Activated CD4-positive, alpha-beta T cell treated with anti-CD3 and anti-CD28 coated beads for 24 hours (primary cell): ENCODE measurements at regions not wholly inside any gene's neighbourhood (a gene's known extent, or its start where the extent isn't known, plus 50 kb on each side); places are given as distances from the start of the nearest gene placed in this dataset.
"Not testable (repeated sequence)": the region's sequence is repeated elsewhere in the genome, so short reads cannot be mapped to it uniquely, and the experiment has no call there.

ENCODE experiments used
- DNase-seq, 2 donors: peaks; one replicate each; pipeline ENCODE4 v3.0.0-alpha.2; 2020; ENCODE audit warnings: low read depth in 2 of 2

DNA sequence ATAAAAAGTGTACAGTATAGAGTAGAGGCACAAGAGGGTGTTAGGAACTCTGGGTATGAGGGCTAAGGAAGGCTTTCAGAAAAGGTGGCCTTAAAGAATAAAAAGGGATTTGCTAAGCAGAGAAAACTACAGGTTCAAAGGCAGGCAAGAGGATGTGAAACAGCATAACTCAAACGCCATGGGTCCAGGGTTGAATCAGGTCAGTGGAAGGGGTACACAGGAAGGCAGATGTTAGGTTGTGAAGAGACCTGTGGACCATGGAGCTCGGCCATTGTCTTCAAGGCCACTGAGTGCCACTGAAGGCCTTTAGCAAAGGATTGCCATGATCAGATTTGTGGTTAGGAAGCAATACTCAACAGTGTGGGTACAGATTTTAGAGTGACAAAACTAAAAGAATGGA is 108.2 kb upstream of the FAM98A start:
- no peak for DNase-seq

DNA sequence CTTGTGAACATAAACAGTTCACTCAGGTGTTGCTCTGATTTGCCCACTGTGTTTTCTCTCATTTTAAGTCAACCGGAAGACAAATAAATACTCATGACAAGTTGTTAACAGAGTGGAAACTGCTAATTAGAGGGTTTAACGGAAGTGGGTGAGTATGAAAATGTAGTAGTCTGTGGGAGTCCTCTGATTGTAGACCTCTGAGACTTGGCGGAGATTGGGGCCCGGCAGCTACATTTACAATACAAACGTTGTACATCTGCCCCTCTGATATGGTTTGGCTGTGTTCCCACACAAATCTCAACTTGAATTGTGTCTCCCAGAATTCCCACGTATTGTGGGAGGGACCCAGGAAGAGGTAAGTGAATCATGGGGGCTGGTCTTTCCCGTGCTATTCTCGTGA is 107.3 kb upstream of the FAM98A start:
- no peak for DNase-seq

- no peak for DNase-seq
Measured at GRCh38 chr2:33704406-33704855, 105.3 kb upstream of the FAM98A start.

- DNase-seq = no peak
Measured at GRCh38 chr2:33696234-33696633, 97.1 kb upstream of the FAM98A start.

DNA sequence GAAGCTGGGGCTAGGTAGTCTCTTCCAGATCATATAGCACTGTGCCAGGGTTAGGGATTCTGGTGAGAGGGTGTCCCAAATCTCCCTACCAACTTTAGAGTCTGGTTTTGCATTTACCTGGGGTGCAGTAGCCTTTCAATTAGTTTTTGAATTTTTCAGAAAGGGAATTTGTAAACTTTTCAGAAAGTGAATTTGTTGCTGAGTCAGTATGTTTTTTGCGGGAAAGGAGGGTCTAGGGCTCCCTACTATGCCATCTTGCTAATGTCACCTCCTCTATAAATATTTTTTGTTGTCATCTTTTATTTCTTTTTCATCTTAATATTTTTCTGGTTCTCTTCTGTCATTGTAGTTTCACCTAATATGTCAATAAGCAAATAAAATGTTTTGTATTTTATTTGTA is 95.8 kb upstream of the FAM98A start:
- no peak for DNase-seq

DNA sequence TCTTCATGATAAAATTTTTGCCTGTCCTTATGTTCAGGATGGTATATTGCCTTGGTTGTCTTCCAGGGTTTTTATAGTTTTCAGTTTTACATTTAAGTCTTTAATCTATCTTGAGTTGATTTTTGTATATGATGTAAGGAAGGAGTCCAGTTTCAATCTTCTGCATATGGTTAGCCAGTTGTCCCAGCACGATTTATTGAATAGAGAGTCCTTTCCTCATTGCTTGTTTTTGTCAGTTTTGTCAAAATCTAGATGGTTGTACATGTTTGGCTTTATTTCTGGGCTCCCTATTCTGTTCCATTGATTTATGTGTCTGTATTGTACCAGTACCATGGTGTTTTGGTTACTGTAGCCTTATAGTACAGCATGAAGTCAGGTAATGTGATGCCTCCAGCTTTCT is 91.6 kb upstream of the FAM98A start:
- DNase-seq = not testable (repeated sequence)

DNA sequence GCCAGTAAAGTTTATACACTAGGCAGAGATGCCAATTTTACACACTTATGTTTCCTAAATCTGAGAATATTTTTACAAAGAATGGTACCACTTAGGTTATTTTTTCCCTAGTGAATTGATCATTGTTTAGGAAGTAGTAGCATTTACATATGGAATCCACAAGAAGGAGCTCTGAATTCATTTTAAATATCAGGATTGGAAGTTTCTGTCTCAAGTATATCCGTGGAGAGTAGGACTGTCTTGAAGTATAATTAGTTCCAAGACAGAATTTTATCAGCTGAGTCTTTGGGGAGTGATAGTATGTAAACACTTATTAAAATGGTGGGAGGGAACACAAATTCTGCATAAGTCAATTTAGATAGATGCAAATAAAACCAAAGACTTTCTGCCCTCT is 82.3 kb upstream of the FAM98A start:
- no peak for DNase-seq

- no peak for DNase-seq
Measured at GRCh38 chr2:33680644-33681363, 81.7 kb upstream of the FAM98A start.

DNA sequence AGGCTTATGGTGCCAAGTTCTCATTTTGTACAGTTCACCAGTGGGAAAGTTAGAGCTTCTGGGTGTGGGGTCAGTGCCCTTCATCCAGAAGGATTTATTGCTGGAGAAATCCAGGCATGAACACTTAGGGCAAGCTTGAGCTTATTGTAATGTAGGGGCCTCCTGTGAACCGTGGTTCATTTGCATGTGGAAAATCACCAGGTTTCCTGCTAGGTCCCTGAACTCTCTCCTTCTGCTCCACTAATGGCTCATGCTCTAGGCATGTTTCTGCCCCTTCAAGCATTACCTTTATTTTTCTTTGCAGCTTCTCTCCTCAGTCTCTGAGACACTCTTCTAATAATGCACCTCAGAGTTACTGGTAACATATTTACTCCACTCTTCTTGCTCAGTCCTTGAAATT is 79.3 kb upstream of the FAM98A start:
- no peak for DNase-seq

GRCh38 chr2:33673937-33674336 is 74.8 kb upstream of the FAM98A start:
- no peak for DNase-seq

GRCh38 chr2:33672896-33673295 is 73.8 kb upstream of the FAM98A start:
- no peak for DNase-seq

GRCh38 chr2:33672389-33672788 is 73.3 kb upstream of the FAM98A start:
- no peak for DNase-seq

DNA sequence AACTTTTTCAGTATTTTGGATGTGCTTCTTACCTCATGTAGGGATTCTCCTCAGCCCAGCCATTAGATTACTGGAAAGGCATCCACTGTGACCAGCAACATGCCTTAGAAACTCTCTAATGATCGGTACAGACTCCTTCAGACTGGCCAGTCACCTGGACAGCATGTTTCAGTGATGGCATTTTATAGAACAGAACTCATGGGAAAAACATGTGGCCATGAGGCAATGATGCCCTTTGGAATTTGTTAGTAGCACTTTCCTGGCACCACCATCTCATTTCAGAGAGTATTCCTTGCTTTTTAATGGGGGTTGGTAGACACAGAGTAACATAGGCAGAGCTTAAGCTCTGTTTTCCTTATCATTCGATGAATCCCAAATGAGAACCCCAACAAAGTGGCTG is 72.1 kb upstream of the FAM98A start:
- DNase-seq = no peak

- no peak for DNase-seq
Measured at GRCh38 chr2:33670392-33670937, 71.4 kb upstream of the FAM98A start.

- DNase-seq = no peak
Measured at GRCh38 chr2:33666879-33667278, 67.8 kb upstream of the FAM98A start.

- no peak for DNase-seq
Measured at GRCh38 chr2:33665039-33665438, 65.9 kb upstream of the FAM98A start.

- DNase-seq = no peak
Measured at GRCh38 chr2:33660416-33661123, 61.5 kb upstream of the FAM98A start.

DNA sequence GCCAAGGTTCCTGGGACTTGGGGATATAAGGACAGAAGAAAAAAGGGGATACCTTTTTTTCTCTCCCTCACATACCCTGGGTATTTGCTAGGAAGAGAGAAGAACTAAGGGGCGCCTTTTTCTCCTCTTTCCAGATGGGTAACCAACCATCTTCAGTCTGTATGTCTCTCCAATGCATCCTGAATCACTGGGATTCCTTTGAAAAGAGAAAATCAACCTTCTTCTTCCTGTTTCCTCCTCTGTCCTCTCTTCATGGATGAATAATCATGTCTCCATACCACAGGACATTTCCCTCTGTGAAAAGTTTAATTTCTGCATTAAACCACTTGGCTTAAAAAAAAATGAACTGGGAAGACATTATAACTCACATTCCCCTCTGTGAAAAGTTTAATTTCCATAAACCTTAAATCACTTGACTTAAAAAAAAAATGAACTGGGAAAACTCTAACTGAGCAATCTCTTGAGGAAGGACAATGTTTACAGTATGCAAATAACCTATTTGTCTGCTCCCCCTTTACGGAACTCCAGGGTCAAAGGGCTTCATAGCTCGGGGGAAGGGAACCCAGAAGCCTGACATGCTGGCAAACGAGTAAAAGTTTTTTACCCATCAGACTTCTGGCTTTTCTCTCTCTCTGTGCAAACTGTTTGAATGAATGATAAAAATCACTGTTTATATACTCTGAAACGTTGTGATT is 56.7 kb upstream of the FAM98A start:
- no peak for DNase-seq

GRCh38 chr2:33652830-33653229 is 53.7 kb upstream of the FAM98A start:
- no peak for DNase-seq

- no peak for DNase-seq
Measured at GRCh38 chr2:33650171-33650570, 51.1 kb upstream of the FAM98A start.
